Left kidney (tissue), 1 donor: ENCODE measurements at regions not wholly inside any gene's neighbourhood (a gene's known extent, or its start where the extent isn't known, plus 50 kb on each side); places are given as distances from the start of the nearest gene placed in this dataset.
"Not testable (repeated sequence)": the region's sequence is repeated elsewhere in the genome, so short reads cannot be mapped to it uniquely, and the experiment has no call there.

Source experiments
- DNase-seq: peaks from one replicate; pipeline ENCODE4 v3.0.0-alpha.2; 2013

DNA sequence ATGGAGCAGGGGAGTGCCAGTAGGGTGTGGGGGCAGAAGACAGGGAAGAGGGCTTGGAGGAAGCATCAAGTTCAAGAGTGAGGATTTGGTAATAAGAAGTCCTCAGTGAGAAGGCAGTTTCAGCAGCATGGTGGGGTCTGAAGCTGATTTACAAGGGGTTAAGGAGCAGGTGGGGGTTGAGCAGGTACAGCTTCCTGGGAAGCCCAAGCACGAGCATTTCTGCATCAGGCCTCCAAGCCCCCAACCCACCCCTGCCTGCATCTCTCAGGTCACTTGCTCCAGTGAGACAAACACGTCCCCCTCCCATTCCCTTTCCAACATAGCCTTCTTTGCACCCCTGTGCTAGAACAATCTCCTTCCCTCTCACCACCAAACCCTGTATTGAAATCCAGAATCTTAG, 574.7 kb downstream of the MATN1 start:
- no peak for DNase-seq

DNA sequence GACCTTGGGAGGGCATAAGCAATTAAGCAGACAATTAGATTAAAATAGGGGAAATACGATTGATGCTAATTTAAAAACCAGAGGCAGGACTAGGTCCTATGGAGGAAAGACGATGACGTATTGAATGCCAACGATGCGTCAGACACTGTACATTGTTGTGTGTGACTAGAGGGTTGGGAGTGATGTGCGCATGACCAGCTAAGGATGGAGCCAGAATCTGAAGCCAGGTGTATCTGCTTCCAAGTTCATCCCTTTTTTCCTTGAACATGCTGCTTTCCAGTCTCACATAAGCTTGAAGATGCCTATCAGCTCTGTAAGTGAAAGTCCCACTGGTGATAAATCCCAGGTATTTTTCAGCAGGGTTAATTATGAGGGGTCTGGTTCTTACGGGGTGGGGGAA, 576.2 kb downstream of the MATN1 start:
- no peak for DNase-seq

DNA sequence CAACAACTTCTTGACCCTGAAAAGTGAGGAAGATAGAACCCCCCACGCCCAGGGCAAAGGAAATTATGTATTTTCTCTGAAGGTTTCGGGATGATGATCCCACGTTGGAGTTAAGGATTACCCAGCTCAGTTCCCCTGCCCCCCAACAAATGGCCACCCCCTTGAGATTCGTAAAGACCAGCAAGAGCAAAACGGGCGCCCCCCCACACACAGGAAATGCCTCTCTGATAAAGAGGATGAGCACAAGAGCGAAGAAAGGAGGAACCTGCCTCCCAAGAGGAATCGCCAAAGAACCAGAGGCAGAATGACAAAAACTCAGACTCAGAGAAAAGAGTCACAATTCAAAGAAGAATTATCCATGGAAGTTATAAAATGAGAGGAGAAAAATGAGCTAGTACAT, 576.9 kb downstream of the MATN1 start:
- DNase-seq, result no peak

DNA sequence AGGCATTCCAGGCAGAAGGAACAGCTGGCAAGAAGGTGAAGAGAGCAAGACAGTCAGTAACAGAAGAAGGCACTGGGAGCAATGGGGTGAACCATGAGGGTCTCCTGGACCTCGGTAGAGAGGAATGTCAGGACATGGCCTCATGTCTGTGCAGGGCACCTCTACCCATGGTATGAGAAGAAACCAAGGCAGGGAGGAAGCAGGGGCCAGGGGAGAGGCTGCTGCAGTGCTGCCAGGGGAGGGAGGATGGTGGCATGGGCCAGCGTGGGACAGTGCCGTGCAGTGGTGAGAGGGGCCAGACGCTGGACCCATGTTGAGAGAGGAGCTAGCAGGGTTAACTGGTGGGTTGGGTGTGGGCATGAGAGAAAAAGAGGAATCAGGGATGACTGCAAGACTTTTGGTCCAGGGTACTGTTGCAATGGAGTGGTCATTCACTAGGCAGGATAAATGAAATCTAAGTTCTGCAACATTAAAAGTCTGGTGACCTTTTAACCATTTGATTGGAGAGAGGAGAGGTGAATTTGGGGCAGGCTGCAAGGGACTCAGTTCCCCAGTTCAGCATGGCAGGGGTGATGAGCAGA, 577.6 kb downstream of the MATN1 start:
- DNase-seq, result no peak

DNA sequence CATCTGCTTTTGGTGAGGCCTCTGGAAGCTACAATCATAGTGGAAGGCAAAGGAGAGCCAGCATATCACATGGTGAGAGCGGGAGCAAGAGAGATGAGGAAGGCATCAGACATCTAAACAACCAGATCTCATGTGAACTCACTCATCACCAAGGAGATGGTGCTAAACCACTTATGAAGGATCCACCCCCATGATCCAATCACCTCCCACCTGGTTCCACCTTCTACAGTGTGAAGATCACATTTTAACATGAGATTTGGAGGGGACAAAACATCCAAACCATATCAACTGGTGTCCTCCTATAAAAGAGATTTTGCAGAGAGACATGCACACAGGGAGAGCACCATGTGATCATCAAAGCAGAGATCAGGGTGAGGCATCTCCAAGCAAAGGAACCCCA, 578.6 kb downstream of the MATN1 start:
- no peak for DNase-seq

DNA sequence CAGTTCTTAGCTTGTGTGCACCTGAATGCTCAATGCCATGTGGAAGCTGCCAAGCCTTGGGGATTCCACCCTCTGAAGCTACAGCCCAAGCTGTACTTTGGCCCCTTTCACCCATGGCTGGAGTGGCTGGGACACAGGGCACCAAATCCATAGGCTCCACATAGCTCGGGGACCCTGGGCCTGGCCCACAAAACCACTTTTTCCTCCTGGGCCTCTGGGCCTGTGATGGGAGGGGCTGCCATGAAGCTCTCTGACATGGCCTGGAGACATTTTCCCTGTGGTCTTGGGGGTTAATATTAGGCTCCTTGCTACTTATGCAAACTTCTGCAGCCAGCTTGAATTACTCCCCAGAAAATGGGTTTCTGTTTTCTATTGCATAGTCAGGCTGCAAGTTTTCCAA, 579.9 kb downstream of the MATN1 start:
- no peak for DNase-seq

DNA sequence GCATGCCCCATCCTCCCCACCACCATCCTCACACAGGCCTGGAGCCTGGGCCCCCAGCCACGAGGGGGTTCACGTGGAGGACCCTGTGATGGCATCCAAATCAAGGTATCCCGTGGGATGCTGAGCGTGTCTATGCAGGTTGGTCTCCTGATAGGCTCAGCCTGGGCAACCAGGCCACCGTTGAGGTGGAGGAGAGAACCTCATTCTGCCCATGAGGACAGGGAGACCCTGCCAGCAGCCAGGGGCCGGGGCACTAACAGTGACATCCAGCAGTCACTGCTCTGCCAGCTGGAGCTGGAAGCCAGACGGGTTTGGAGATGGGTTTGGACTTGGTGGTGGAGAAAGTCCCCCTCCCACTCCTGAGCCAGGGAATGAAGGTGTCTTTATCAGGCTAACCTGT, 582.8 kb downstream of the MATN1 start:
- no peak for DNase-seq

DNA sequence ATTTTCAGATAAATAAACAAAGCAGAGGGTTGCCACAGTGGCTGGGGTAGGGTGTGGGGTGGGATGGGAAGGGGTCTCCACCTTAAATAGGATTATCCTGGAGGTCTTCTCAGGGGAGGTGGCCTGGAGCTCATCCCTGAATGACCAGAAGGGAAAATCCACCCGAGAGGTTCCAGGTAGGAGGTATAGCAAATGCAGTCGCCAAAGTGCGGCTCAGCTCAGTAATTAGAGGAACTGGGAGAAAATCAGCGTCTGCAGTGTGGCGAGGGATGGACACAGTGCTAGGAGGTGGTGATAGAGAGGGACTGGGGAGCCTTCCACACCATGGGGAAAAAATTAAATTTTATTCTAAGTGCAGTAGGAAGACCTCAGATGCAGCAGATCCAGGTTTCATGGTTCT, 584.5 kb downstream of the MATN1 start:
- DNase-seq, result no peak

DNA sequence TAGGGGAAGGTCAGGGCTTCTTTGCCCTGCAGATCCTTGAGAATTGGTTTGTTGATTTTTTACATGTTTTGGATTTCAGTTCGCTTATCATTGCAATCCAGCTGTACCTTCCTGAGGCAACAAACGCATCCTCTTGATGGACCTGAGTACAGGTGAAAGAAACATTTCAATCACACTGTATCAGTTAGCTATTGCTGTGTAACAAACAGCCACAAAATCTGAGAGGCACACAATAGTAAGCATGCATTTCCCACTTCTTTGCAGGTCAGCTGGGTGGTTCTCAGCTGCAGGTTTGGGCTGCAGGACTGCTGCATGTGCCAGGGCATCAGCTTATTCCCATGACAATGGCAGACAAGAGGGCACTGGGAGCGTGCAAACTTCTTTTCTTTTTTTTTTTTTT, 586.4 kb downstream of the MATN1 start:
- DNase-seq, result no peak

DNA sequence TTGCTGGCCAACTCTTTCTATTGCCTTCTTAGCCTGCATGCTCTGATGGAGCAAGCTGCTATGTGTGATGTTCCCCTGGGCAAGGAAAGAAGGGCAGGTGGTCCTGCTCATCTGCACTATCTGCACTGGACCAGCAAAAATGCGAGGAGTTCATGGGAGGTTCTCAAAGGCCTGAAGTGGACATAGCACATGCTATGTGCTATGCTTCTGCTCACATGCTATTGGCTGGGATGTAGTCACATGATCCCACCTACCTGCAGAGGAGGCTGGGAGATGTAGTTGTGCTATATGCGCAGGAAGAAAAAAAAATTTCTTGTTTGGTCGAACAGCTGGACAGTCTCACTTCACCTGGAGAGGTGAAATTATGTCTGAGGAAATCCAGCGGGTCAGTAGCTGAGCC, 587.7 kb downstream of the MATN1 start:
- DNase-seq, result no peak

DNA sequence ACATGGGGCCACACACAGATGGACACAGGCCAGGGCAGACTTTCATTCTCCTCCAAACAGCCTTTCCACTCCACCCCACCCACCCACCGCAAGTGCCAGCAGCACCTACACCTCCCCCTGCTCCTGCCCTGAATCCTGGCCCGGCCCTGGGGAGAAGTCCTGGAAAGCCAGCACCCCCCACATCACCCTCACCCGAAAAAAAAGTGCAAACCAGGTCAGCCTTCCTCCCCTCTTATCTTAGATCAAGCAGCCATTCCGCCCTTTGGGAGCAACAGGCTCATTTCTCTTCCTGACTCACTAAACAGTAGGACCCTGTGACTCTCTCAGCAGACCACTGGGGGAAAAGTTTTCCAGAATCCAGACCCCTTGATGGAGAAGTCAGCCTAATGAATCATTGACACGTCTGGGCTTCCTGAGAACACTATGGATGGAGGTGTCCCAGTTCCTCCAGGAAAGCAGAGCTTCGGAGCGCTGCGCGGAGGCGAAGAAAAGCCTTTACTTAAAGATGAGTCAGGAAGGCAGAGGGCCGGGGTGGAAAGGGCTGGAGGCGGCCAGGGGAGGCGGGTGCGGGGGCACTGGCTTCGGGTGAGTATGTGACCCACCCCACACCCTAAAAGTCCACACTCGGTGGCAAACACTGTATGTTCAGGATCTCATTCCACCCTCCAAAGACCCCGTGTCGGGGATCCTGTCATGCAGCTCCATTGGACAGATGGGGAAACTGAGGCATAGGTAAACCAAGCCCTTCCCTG, 588.7 kb downstream of the MATN1 start:
- no peak for DNase-seq

DNA sequence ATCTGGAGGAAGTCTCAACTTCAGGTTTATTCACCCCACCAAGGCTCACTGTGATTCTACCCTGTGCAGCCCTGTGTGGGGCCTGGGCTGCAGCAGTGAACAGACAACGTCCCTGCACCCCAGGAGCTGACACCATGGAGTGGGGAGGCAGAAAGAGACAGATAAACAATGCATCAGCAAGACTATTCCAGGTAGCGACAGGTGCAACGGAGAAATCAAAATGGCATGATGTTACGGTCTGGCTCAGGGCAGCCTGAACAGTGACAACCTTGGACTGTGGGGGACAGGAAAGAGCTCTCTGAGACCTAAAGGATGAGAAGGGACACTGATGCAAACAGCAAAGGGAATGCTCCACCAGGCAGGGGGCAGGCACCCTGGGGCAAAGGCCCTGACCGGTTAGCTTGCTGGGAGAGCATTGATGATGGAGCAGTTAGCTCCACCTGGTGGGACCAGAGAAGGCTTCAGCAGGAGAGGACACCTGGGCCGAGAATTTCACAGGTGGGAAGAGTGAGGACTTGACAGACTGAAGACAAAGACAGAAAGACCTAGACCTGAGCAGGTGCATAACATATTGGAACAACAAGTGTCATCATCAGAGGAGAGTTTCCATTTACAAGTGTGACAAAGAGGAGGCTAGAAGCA, 589.9 kb downstream of the MATN1 start:
- DNase-seq, result no peak

DNA sequence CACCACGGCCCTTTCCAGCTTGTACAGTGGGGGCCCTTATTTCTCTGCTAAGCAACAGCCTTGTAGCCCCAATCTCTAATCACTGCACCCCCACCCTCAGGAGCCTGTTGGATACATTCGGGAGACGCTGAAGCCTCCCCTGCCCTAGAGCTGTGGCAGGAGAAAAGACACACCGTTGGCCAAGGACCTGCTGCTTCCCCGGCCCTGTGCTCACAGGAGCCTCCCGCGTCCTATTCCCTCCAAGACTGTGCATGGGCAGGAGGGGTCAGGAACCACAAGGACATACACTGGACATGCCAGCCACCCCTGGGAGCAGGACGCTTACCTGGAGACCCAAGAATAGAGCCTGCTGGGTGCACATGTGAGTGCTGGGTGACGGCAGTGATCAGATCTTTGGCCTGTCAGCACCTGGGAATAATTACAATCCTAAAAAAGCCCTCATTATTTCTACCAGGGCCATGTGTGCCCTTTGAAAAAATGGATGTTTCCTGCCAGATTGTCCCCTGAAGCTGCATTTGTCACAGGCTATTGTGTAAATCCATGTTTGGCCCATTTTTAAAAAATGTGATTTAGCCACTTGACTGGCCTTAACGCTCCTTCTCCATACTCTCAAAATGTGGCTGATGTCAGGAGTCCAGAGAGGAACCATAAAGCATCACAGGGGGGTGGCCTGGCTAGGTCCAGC, 590.6 kb downstream of the MATN1 start:
- no peak for DNase-seq

DNA sequence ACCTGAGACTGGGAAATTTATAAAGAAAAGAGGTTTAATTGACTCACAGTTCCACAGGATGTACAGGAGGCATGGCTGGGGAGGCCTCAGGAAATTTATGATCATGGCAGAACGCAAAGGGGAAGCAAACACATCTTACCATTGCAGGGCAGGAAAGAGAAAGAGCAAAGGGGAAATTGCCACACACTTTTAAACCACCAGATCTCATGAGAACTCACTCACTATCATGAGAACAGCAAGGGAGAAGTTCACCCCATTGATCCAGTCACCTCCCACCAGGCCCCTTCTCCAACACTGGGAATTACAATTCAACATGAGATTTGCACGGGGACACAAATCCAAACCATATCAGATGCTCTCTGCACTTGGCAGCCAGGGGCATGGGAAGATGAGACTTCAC, 592.8 kb downstream of the MATN1 start:
- DNase-seq, result not testable (repeated sequence)

DNA sequence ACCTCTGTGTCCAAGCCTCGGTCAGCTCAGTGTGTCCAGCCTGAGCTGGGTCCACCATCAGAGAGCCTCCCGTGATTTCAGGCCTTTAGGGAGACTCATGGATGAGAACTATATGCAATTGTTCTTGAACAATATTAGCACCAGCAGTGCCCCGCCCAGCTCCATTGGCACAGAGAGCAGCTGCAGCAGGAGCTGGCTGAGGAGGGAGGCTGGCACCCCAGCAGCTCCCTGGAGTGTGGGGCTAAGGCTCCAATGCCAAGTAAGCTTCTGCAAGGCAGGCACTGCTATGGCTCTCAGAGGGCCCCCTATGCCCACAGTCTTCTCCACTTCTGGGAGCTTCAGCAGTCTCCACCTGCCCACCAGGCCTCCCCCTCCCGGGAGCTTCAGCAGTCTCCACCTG, 593.3 kb downstream of the MATN1 start:
- no peak for DNase-seq

DNA sequence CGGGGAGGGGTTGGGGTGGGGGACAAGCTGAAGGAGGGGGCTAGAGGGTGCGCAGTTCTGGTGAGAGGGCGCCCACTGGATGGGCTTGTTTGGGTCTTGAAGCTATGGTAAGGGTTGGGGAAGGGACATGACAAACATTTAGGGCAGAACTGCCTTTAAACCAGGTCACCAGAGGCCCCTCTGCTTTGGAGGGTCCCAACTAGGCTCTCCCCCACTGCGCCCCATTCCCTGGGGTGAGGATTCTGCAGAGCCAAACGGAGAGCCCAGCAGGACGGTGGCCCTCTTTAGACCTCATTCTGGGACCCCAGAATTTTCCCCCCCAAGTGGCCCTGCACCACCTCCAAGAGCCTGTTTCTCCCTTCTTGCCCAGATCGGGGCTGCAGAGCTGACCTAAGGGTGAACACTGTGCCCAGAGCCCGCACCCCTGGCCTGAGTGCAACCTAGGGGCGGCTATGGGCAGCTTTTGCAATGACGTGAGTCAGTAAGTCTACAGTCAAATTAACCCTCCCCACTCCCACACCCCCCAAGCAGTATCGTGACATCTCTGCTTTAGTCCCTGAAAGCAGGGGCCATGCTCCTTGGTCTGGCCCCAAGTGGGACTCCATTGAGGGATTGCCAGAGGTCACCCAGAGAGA, 593.8 kb downstream of the MATN1 start:
- no peak for DNase-seq

DNA sequence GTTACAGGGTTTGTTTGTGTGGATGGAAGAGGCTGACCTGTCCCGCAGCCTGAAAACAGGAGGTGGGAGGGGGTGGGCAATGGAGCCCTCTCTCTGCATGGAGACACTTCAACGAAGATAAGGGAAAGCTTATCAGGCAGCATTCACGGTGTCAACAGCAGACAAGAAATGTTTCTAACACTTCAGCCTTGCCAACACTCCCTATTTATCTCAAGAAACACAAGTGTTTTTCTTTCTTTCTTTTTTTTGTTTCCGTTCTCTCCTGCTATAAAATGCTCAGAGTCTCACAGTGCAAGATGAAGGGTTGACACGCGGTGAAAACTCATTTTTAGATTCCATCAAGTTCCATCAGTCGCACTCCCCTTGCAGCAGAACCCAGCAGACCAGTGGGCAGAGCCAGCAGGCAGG, 594.4 kb downstream of the MATN1 start:
- DNase-seq, result no peak

DNA sequence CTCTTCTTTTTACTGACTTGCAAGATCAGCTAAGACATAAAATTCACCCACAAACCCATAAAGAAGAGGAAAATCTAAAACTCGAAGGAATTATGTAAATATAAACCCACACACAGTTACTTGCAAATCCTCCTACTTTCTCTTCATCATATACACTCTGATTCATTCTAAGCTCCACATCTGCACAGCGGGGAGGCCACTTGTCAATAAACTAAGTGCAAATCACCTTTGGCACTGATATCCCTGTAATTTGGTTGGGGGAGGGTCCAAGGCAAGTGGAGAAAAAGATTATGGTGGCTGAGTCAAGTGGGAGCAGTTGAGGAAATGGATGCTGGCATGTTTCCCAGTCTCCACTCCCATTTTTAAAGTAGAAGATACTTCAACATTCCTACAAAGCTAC, 596.5 kb downstream of the MATN1 start:
- DNase-seq, result no peak

DNA sequence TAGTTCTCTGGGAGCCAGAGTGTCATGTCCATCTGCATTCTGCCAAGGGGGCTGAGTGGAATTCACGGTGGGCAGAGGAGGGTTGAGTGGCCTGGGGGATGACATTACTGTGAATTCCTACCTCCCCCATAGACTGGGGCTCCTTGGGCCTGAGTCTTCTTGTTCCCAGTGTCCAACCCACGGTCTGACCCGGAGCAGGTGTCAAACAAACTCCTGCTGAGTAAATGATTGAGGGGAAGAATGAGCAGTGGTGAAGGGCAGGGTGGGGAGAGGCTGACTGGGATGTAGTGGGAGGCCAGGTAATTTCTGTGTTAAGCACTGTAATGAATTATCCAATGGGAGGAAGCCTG, 597.6 kb downstream of the MATN1 start:
- no peak for DNase-seq

DNA sequence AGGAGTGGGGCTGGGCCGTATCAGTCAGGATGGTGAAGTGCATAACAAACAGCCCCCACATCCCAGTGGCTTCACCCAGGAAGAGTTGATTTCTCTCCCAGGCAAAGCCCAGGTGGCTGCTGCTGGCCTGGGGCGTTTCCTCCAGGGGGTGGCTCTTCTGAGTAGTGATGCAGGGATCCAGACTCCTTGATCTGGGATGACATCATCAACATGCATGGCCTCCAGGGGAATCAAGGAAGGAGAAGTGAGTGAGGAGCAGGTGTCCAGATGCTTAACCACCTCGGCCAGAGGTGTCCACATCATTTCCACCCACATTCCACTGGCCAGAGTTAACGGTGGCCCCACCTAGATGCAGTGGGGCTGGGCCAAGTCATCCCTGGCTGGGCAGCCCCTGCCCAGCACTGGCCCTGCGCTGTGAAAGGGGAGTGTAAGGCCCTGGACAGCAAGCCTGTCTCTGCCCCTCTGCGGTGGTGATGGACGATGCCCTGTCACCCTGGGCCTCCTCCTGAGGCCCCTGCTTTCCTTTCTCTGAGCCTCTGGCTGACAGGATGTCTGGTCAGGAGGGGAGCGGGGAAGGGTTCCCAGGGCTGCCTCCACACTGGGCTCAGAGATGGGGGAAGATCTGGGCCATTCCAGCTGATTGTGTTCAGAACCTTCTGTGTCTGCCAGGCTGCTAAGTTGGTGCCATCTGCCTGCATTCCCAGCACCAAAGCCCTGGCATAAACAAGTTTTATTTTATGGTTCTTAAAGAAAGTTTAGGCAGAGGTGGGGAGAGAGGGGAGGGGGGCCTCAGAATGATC, 598.2 kb downstream of the MATN1 start:
- DNase-seq, result peak; percentile 8

DNA sequence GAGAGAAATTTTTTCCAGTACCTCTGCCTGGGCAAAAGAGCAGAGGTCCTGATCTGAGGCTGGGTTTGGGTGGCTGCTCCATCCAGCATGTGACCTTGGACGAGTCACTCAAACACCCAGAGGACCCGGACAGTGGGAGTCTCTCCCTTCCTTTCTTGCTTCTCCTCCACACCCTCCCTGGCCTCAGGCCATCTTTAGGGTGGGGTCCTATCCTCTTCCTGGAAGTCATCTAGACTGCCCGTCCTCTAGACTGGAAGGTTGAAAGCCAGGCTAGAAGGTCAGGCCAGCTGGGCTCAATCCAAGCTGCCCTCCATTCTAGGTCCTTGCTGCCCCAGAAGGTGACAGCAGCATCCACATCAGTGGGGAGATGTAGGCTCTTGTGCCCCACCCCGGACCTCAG, 599.5 kb downstream of the MATN1 start:
- no peak for DNase-seq

DNA sequence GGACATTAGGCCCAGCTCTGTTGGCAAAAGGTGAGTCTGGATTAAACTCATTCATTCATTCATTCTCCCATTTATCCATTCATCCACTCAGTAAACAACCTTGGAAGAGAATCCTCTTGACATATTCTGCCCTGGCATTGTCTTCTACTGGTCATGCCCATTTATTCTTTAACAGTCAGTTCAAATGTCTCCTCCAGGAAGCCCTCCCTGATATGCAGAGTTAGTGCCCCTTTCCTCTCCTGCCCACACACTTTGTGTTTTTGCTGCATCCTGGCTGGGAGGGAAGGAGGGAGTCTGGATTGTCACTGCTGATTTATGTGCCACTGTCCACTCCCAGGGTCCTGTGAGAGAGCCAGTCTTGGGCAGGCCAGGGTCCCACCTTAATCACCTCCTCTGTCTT, 600.3 kb downstream of the MATN1 start:
- no peak for DNase-seq
